ENCODE measurements at regions not wholly inside any gene's neighbourhood (a gene's known extent, or its start where the extent isn't known, plus 50 kb on each side); places are given as distances from the start of the nearest gene placed in this dataset.

DNA sequence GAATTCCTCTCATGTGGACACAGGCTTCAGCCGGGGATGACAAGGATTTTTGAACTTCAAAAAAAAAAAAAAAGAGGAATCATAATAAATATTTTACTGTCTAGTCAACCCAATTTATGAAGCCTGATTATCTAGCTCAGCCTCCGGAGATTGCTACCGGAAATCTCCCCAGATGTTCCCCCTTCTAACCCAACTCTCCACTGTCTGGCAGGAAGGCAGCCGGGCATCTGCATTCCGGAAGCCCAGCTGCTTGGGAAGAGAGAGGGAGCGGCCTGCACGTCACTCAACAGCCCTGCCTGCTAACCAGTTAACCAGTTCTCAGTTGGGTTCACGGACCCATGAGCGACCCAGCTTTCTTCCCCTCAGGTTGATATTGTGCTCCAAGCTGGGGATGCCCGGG lies 87.2 kb upstream of the POU3F3 start:
- no peak for TF ChIP-seq ZFX (IDR thresholded peaks at IDR 0.05; ENCODE audit: borderline replicate concordance)
- TF ChIP-seq, protein P1, sequence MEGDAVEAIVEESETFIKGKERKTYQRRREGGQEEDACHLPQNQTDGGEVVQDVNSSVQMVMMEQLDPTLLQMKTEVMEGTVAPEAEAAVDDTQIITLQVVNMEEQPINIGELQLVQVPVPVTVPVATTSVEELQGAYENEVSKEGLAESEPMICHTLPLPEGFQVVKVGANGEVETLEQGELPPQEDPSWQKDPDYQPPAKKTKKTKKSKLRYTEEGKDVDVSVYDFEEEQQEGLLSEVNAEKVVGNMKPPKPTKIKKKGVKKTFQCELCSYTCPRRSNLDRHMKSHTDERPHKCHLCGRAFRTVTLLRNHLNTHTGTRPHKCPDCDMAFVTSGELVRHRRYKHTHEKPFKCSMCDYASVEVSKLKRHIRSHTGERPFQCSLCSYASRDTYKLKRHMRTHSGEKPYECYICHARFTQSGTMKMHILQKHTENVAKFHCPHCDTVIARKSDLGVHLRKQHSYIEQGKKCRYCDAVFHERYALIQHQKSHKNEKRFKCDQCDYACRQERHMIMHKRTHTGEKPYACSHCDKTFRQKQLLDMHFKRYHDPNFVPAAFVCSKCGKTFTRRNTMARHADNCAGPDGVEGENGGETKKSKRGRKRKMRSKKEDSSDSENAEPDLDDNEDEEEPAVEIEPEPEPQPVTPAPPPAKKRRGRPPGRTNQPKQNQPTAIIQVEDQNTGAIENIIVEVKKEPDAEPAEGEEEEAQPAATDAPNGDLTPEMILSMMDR (IDR thresholded peaks at IDR 0.05), result no peak
- no peak overlapping the region for H3K27ac ChIP-seq

DNA sequence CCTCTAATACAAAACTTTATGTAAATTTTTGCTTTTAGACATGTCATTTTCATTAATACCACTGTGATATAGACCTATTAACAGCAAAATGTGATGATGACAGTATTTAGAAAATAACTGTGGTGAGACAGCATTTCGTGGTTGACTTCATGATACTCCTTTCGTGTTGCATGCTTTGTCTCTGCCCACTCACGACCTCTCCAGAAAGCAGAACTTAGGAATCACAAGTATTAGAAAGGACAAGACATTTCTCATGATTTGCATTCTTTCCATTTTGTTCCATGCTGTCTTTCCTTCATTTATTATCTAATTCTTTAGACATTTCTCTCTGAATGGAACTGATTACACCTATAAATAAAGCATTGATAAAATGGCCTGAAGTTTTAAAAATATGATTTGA lies 85.2 kb upstream of the POU3F3 start:
- no peak overlapping the region for H3K27ac ChIP-seq
- TF ChIP-seq, protein P1 (IDR thresholded peaks at IDR 0.05), result no peak
- no peak for TF ChIP-seq ZFX (IDR thresholded peaks at IDR 0.05; ENCODE audit: borderline replicate concordance)

DNA sequence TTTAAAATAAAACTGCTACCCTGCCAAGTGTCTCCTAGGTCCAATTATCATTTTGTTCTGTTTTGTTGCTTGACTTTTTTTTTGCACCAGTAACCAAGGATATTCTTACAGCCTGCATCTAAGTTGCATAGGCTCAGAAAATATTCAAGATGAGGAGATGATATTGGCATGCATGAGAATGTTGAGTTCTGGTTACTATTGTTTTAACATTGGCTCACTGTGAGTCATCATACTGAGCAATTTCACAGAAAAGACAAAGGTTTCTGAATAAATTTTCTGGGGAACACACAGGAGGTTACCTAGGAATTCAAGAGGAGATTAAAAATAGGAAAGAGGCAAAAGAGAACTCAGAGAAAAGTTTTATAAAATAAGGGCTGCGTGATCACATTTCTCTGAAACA lies 84.8 kb upstream of the POU3F3 start:
- TF ChIP-seq, protein P1 (IDR thresholded peaks at IDR 0.05), result no peak
- TF ChIP-seq ZFX (IDR thresholded peaks at IDR 0.05; ENCODE audit: borderline replicate concordance), result no peak
- no peak overlapping the region for H3K27ac ChIP-seq

DNA sequence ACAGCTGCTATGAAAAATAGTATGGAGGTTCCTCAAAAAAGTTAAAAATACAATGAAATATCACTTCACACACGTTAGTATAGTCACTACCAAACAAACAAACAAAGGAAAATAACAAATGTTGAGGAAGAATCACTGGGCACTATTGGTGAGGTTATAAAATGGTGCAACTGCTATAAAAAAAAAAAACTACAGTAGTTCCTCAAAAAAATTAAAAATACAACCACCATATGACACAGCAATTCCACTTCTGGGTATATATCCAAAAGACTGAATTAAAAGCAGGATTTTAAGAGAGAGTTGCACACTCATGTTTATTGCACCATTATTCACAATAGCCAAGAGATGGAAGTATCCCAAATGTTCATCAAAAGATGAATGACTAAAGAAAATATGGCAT lies 80.9 kb upstream of the POU3F3 start:
- H3K27ac ChIP-seq, result no peak overlapping the region
- TF ChIP-seq, protein P1 (IDR thresholded peaks at IDR 0.05), result no peak
- no peak for TF ChIP-seq ZFX (IDR thresholded peaks at IDR 0.05; ENCODE audit: borderline replicate concordance)

DNA sequence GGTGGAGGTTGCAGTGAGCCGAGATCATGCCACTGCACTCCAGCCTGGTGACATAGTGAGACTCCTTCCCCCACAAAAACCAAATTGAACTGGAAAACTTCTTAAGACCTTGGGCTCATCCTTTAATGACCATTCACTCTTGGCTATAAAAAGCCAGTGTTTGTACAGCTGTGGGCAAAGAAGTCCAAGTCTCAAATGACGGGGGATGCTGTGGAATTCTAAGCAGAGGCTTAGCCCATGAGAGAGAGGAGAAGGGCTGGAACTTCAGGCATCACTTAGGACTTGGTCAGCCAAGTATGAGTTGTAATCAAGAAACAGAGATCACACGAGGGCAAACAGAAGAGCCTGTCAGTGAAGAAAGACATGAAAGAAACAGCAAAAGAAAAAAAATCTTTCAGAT lies 79.3 kb upstream of the POU3F3 start:
- no peak overlapping the region for H3K27ac ChIP-seq
- TF ChIP-seq, protein P1 (IDR thresholded peaks at IDR 0.05), result no peak
- no peak for TF ChIP-seq ZFX (IDR thresholded peaks at IDR 0.05; ENCODE audit: borderline replicate concordance)

DNA sequence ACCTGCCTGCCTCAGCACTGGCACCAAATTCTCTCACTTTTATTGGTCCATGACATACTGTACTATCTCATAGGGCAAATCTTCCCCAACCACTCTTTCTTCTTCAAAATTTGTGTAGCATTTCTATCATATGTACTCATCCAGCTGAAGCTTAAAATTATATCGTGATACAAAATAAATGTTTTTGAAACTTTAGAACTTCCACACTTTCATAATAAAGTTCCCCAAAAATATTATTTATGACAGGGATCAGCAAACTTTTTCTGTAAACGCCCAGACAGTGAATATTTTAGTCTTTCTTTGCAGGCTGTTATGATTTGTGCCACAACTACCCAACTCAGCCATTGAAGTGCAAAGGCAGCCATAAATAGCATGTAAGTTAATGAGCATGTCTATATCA lies 76.2 kb upstream of the POU3F3 start:
- no peak for TF ChIP-seq ZFX (IDR thresholded peaks at IDR 0.05; ENCODE audit: borderline replicate concordance)
- TF ChIP-seq, protein P1 (IDR thresholded peaks at IDR 0.05), result no peak
- H3K27ac ChIP-seq, result no peak overlapping the region

DNA sequence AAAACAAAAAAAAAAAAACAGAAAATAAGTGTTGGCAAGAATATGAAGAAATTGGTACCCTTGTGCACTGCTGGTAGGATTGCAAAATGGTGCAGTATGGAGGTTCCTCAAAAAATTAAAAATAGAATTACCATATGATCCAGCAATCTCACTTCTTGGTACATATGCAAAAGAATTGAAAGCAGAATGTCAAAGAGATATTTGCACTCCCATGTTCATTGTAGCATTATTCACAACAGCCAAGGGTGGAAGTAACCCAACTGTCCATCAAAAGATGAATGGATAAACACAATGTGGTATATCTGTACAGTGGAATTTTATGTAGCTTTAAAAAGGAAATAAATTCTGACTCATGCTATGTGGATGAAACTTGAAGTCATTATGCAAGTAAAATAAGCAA lies 72.8 kb upstream of the POU3F3 start:
- H3K27ac ChIP-seq, result no peak overlapping the region
- TF ChIP-seq ZFX (IDR thresholded peaks at IDR 0.05; ENCODE audit: borderline replicate concordance), result no peak
- TF ChIP-seq, protein P1 (IDR thresholded peaks at IDR 0.05), result no peak

Measured in 22Rv1 (cell line).